Left lobe of liver (tissue), 2 donors: ENCODE measurements at regions not wholly inside any gene's neighbourhood (a gene's known extent, or its start where the extent isn't known, plus 50 kb on each side); places are given as distances from the start of the nearest gene placed in this dataset.

Experiments
- ATAC-seq: fragments of 200-7000 bp; cut with Tn5 transposase; one replicate; pipeline ENCODE4 v1.9.1; 2020; ENCODE audit warnings: mild to moderate bottlenecking, moderate library complexity
- DNase-seq: peaks from one replicate; pipeline ENCODE4 v3.0.0-alpha.2; 2020; ENCODE audit warnings: low spot score
- donor health status: DM: no; HTN: no; CAD: no; lungs with moderate emphysema.
- donor health status: DM: no; HTN: yes; CAD: no.

GRCh38 chr2:9771101-9771449 lies 72.2 kb upstream of the TAF1B start:
- no peak for DNase-seq
- ATAC-seq: no peak

DNA sequence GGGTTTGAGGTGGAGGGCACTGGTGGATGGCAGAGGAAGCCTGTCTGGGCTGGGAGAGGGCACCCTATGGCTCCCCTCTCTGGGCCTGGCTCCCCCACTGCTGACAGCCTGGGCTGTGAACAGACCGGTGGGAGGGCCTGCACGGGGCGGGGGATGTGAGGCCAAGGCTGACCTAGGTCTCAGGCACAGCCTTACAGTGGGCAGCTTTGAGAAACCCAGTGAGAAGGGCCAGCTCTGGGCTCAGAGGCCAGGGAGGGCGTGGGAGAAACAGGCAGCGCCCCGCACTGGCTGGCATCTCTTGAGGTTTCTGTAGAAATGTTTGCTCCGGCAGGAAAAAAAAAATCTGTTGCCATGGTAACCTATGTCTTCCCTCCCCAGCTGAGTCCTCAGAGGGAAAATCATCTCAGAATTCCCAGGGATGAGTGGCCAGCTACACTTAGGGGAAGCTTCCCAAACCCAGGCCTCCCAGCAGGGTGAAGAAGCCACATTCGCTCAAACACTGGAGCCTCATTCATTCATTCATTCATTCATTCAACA lies 71.7 kb upstream of the TAF1B start:
- DNase-seq (no peak), ATAC-seq (no peak)

DNA sequence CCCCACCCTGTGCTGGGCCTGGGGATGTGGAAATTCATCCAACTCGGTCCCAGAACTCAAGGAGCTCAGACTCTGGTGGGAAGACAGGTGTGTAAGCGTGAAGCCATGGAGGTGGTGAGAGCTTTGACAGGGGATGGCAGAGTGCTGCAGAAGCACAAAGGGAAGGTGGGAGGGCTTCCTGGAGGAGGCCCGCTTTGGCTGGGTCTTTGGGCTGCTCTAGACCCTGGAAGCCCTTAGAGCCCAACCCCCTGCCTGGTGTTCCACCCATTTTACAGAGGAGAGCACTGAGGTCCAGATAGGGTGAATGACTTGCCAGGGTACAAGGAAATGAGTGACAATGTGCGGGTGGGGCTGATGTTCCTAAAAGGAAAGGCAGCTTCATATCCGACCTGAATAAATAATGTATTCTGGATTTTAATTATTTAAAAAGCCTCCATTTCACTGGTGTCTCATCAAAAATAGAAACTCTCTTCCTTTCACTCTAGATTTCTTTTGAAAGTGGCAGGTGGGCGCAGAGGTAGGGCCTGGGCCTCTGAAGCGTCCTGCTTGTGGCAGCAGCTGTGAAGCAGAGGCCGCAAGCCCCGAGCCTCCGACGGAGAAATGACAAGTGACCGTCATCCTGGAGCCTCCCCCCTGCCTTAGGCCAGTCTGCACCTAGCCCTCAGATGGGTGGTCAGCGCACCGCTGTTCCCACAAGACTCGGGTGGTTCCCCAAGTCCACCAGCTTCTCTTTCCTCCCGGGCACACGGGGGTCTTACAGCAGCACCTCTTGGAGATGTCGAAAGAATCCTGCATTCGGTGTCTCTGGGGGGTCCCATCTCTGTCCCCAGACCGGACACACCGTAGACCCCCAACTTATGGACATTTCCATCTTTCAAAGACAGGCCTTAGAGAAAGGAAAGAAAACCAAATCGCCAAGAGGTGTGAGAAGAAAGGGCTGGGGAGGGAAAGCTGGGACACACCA lies 71.0 kb upstream of the TAF1B start:
- DNase-seq (no peak), ATAC-seq (no peak)

- DNase-seq (no peak), ATAC-seq (no peak)
These were observed 70.0 kb upstream of the TAF1B start for GRCh38 chr2:9772999-9773902.

DNA sequence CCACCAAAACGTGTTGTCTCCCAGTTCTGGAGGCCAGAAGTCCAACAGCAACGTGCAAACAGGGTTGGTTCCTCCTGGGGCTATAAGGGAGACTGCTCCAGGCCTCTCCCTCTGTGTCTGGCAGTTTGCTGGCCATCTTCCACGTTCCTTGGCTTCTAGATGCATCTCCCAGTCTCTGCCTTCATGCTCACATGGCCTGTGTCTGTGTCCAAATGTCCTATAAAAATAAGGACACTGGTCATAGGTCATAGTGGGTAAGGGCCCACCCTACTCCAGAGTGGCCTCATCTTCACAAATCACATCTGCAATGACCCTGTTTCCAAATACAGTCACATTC lies 69.4 kb upstream of the TAF1B start:
- no peak for DNase-seq
- ATAC-seq: no peak

- DNase-seq (no peak), ATAC-seq (no peak)
These were observed 69.0 kb upstream of the TAF1B start for GRCh38 chr2:9774266-9774665.

- no peak for ATAC-seq
- no peak for DNase-seq
These were observed 67.9 kb upstream of the TAF1B start for GRCh38 chr2:9775351-9775750.

- ATAC-seq (no peak), DNase-seq (no peak)
These were observed 67.1 kb upstream of the TAF1B start for GRCh38 chr2:9775999-9776712.

DNA sequence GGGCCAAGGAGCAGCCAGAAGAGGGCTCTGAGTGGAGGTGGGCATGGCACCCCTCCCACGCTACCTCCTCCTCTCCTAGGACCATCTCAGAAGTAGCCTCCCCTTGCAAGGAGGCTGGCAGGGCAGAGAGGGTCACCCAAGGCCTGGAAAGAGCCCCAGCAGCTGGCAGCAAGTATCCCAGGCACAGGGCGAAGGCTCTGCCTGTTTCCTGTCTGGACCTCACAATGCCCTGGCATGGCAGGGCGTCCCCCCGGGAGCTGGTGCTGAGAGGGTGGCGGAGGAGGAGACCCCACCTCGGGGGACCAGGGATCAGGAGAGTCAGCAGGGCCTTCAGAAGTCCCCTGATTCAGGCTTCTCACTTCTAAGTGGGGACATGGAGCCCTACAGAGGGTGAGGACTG lies 66.2 kb upstream of the TAF1B start:
- no peak for ATAC-seq
- no peak for DNase-seq

DNA sequence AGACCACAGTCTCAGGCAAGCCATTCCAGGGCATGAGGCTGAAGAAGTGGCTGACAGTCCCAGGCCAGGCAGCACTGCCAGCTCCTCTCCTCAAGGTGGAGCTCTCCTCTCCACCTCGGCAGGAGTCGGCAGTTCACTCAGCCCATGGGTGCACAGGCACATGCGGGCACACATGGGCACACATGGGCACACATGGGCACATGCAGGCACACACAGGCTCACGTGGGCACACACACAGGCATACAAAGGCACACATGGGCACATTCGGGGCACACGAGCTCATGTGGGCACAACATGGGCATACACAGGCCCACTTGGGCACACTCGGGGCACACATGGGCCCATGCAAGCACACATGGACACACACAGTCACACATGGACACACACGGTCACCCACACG lies 65.3 kb upstream of the TAF1B start:
- ATAC-seq (peak; percentile 65), DNase-seq (no peak)

- DNase-seq: no peak
These were observed 64.6 kb upstream of the TAF1B start for GRCh38 chr2:9778471-9779316.

GRCh38 chr2:9779596-9780264 lies 63.5 kb upstream of the TAF1B start:
- no peak for DNase-seq
- ATAC-seq: no peak

More at GRCh38 chr2:9778471-9779316, 64.6 kb upstream of the TAF1B start:
- peak; percentile 42 for ATAC-seq

DNA sequence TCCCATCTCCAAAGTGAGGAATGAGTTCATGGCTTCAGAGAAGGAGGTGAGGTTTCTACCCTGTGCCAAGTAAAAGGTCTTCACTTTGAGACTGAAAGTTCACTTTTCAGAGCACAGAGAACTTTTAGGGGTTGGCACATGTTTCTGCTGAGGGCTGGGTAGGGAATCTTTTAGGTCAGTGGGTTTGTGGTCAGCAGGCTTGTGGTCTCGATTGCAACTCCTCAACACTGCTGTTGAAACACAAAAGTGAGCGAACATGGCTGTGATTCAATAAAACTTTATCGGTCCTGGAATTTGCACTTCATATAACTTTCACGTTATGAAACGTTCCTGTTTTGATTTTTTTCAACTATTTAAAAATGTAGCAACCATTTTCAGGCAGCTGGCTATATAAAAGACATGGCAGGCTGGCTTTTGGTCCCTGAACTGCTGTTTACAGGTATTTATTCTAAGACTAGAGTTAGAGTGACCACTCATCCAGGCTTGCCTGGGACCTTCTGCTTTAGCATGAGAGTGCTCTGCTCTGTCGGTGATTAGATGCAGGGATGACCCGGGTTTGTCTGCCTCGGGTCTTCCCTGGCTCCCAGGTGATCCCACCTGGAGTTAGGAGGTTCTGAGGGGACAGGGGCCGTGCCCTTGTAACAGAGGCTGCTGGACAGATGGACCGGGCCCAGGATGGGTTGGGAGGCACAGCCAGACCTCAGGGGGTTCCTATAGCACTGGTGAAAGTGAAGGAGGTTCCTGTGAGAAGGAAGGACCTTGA lies 62.7 kb upstream of the TAF1B start:
- DNase-seq: no peak
- ATAC-seq: no peak

DNA sequence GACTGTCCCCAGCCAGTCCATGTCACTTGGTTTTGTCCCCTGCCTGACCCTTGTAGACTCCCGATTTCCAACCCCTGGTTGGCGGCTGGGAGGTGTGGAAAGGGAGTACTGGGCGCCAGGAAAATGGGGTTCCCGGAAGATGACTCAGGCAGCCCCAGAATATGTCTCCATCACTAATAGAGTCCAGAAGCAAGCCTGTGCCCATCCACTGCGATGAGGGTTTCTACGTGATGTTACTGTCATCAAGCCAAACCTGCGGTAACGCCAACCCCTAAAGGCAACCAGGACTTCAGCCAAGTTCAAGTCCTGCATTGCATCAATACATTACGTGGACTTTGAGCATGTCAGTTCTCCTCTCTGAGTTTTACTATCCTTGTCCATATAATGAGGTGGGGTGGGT lies 62.0 kb upstream of the TAF1B start:
- ATAC-seq: no peak

GRCh38 chr2:9782197-9782719 lies 61.0 kb upstream of the TAF1B start:
- DNase-seq (no peak), ATAC-seq (no peak)

More for the DNA sequence above, 62.0 kb upstream of the TAF1B start:
- DNase-seq: no peak

- peak; percentile 83 for ATAC-seq
- peak; percentile 64 for DNase-seq
These were observed 53.9 kb upstream of the TAF1B start for GRCh38 chr2:9789371-9789770.

GRCh38 chr2:9790702-9791225 lies 52.5 kb upstream of the TAF1B start:
- DNase-seq (no peak), ATAC-seq (peak; percentile 87)

- ATAC-seq (no peak), DNase-seq (no peak)
These were observed 51.6 kb upstream of the TAF1B start for GRCh38 chr2:9791711-9792110.
